HG03571 (cell line): ENCODE measurements at regions not wholly inside any gene's neighbourhood (a gene's known extent, or its start where the extent isn't known, plus 50 kb on each side); places are given as distances from the start of the nearest gene placed in this dataset.
A peak's percentile ranks its signal among the peaks of the same experiment; 100 is the strongest.

Experiments used
- ATAC-seq: cut with Tn5 transposase; IDR thresholded peaks from one replicate; pipeline ENCODE4 v1.9.1; 2021; ENCODE audit not compliant: unreplicated experiment

DNA sequence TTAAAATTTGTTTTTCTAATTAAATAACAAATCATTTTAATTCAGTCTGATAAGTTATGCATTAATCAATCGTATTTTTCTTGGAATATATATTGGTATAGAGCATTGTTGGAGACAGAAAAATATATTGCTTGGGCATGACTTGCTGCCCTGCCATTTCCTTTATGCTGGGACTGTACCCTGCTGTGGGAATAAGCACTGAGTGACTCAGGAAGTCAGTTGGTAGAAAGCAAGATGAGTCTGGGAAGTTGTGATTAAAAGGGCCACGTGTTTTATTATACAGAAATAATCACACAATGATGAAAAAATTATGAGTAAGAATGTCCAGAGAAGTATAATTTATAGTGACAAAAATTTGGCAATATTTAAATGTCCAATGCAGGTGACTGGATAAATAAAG lies 139.5 kb downstream of the KIF18A start:
- ATAC-seq = no peak

DNA sequence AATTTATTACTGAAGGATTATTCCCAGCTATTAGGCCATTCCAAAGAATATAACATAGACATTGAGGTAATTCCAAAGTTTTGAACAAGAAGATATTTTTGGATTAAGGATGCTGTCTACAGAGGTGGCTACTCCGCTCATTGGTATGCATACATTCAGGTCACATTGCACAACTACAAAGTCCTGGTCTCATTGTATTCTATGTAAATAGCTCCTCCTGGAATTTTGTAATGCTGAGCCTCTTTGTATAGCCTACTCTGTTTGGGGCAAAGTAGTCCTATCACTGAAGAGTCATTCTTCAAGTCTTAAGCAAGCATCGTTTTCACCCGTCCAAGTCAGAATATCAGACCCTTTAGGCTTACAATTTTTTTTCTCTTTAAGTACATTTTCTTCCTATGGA lies 142.4 kb downstream of the KIF18A start:
- no peak for ATAC-seq

DNA sequence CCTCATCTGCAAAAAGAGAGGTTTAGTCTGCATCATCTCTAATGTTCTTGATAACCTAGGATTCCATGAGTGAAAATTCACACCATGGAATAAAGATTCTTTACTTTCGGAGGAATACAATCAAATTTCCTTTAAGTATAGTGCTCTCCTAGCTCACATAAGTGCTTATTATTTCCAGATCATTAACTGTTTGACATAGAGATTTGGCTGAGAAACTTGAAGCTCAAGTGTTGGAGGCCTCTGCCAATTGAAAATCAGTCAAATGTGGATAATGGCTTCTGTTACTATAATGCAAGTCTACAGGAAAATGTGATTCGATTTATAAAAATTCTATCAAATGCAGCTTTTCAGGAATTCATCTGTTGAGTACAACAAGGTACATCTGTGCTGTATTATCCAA lies 144.6 kb downstream of the KIF18A start:
- ATAC-seq = no peak

DNA sequence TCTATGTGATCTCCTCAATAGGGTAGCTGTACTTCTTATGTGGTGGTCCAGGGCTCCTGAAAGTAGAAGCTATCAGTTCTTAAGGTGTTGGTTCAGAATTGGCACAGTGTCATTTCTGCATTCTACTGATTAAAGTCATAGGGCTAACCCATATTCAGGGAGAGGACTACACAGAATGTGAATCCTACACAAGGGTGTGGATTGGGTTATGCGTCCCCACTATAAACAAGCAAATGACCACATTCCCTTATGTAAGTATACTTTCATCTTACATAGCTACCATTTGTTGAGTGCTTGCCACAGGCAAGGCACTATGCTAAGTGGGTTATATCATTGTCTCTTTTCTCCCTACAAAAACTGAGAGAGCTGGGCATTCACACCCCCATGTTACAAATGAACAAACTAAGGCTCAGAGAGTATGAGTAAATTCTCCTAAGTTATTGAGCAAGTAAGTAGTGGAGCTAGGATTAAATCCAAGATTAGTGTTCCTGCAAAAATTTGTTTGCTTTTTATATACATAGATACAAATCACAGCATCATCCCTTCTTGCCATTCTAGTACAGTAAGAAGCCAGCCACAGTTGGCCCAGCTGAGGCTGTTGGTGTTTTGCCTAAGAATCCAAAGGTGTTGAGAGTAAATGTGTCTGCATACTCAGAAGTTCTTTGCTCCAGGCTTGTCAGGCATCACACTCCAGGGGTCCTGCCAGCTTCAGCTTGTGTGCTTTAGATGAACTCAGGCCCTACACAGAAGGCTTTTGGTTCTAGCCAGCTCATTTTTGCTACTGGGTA lies 157.8 kb downstream of the KIF18A start:
- no peak for ATAC-seq

DNA sequence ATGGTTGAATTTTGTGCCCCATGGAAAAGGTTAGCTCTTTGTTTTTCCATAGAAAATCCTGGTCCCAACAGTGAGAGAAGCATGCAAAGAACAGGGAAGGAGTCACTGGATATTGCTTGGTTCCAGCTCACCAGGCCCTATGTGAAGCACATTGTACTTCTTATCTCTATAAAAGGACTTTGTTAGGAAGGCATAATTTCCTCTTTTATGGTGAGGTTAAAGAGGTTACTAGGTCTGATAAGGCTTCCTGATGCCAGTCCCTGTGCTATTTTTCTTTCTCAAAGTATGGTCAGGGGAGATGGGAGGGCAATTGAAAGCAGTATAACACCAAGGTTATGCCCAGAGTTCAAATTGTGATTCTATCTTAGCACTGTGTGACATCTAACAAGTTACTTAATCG lies 162.6 kb downstream of the KIF18A start:
- no peak for ATAC-seq

DNA sequence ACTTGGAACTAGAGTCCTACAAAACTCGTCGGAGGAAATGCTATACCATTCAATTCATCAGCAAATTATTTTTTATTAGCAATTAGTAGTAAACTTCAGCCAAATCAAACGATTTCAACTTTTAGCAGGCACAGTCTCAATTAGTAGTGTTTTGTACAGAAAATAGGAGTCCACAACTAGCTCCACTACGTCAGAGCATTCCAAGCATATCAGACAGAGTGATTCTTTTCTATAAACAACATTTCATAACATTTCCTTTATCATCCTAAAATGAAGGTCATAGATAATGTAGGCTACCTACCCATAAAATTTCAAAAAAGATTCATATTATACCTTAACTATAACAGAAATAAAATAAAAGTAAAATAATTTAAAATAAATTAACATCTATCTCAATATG lies 169.9 kb downstream of the KIF18A start:
- ATAC-seq = no peak

DNA sequence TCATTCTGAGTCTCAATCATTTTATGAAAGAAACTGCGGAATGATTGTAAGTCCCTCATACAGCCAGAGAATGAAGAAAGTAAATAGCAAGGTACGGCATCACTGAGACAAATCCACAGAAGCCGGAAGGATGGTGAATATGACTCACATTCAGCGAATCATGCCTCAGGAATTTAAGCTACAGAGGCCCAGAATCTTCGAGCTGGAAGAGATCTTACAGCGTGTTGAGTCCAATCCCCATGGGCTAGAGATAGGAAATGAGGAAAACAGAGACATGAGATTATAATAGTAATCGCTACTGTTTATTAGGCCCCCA lies 173.2 kb downstream of the KIF18A start:
- no peak for ATAC-seq

DNA sequence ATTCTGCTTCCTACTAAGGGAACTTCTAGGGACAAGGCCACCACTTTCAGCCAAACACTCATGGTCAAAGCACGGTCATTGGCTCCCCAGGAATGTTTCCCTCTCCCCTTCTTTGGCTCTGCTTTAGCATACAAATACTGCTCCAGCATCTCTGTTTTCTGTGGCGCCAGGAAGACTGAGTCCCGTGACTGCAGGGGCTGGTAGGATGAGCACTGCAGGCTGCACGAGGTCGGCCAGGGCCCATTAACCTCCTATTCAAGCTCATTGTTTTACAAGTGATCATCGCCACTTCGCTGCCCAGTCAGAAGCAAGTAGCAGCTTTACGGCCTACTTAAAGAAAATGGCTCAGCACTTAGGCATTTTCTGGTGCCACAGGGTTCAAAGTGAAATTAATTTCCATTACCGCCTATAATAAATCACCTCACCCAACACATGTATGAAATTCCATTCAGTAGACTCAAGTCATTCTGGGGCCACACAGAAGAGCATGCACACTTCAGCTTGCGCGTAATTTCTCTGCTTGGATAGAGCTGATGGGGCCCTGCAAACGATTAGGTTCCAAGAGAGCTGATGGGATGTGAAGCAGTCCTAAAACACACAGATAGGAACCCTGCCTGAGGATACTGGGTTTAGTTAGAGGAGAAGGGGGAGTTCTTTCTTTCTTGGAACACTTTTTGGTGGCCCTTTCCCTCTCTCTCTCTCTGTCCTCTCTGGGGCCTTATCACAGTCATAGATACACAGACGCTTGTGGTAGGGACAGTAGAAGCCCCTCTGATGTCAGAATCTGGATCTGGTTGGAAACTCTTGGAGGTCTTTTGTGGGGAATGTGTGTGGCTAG lies 173.7 kb downstream of the KIF18A start:
- ATAC-seq = no peak

DNA sequence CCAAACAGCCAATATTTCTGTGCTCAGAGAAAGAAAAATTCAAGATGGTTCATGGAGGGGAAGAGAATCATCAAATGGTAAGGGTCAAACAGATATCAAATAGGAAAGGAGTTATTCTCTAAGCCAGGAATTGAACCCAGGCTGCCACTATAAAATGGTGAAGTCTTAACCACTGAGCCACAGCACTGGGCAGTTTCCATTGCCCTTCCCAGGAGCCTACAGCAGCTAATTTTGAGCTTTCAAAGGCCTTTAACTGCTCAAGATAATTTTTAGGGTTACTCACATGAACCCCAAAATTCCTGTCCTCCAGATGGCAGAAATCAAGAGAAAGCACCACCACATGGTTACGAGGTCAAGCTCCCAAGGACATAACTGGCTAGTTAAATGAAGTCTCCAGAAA lies 176.2 kb downstream of the KIF18A start:
- ATAC-seq = no peak

DNA sequence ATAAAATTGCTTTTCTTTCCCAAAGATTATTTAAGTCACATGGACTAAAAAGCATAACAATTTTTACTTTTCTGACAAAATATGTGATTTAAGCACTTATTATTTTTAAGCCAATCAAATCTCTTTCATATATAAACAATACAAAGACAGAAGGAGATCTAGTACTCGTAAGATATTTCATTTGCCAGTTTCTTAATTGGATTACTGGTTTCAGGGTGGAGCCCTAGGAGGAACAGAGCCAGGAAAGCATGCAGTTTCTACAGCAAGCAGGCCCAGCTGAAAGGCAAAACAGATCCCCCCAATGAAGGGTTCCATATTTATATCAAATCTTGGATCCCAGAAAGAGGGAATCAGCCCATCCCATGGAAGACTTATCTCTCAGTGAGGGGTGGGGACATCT lies 177.0 kb downstream of the KIF18A start:
- ATAC-seq = no peak

DNA sequence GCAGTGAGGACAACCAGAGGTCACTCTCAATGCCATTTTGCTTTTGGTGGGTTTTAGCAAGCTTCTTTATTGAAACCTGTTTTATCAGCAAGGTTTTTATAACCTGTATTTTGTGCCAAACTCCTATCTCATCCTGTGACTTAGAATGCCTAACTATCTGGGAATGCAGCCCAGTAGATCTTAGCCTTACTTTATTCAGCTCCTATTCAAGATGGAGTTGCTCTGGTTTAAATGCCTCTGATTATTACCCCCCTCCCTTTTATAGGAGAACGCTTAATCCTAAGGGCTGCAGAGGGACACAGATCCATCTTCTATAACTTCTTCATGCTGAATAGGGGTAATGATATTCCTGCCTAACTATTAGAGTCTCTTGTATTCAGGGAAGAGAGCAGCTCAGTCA lies 179.1 kb downstream of the KIF18A start:
- ATAC-seq = no peak

DNA sequence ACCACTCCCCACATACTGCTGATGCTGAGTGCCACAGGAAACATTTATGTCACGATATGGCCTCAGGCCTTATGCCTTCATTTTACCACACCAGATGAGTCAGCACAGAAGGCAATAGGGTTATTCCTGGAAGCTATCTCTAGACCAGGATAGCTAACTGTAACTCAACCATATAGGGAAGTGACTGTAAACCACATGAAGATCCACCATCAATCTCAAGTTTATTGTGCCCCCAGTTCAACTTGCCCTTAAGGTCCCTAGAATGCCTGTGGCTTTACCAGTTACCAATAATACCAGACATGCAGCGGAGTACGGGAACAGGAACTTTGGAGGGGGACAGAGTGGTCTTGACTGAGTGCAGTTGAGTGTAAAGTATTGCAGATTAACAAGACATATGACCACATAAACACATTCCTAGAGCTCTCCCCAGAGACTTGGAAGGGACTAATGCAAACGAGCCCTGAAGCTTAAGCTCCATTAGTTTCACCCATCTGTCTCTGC lies 180.9 kb downstream of the KIF18A start:
- ATAC-seq = no peak

DNA sequence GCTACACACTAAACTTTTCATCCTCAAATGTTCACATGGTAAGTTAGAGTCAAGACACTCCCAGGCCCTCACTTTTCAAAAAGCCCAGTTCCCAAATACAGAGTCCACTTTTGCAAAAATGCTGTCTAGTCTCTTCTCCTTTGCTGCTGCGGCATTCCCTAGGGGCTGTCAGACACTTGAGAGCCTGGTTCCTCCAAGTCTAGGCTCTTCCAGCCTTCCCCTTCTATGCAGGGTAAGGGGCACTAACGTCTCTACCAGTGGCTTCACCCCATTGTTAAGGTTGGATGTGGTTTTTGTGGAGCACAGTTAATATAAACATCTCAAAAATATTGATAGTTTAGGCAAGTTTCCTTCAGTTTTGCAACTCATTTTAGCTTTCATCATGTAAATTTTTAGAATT lies 181.5 kb downstream of the KIF18A start:
- ATAC-seq = no peak

DNA sequence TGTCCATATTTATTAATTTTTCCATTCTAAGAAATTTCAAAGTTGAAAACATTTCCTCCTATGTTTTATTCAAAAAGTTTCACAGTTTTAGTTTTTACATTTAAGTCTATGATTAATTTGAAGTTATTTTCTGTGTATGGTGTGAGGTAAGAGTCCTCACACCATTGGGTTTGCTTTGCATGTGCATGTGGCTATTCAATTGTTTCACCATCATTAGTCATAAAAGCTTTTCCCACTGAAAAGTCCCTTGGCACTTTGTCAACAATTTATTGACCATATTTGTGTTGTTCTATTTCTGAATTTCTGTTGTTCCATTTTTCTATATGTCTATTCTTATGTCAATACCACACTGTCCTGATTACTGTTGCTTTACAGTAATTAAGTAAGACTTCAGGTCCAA lies 186.5 kb downstream of the KIF18A start:
- no peak for ATAC-seq

DNA sequence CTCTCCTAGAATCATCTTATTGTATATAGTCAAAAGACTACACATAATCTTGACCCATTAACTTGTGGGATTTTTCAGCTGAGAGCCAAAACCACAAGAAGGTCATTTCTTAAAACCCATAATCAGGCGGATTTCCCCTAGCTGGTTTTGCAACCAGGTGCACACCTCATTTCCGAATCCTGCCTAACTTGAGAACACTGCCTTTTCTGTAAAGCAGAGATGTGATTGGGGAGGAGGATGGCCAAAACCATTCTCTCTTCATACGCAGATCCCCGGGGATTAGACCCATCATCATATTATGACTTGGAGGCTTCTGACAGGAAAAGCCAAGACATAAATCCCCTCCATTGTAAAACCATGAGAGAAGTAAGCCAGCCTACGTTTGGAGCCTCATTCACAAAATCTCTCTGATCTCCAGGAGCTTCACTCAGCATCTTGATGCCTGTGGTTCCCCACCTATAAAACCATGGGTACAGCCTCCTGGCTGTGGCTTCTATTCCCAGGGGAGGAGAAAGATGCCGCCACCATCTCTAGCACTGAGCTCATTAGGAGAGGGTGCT lies 191.3 kb downstream of the KIF18A start:
- ATAC-seq = peak; percentile 91

DNA sequence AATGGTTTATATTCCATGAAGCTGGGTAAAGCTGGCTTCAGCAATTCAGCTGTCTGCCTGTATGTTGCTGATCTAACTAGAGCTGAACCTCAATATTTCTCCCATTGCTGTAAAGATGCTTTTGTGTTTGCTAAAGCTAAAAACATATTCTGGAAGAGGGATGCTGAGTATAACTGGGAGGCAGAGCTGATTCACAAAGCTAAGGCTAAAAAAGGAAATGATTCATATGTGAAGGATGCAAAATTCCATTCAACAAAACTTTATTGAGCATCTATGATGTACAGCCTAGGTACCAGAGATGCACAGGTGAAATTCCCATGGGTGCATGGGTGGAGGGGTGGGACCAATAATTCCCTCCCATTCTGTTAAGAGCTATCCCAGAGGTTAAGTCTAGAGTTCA lies 193.9 kb downstream of the KIF18A start:
- ATAC-seq = no peak

DNA sequence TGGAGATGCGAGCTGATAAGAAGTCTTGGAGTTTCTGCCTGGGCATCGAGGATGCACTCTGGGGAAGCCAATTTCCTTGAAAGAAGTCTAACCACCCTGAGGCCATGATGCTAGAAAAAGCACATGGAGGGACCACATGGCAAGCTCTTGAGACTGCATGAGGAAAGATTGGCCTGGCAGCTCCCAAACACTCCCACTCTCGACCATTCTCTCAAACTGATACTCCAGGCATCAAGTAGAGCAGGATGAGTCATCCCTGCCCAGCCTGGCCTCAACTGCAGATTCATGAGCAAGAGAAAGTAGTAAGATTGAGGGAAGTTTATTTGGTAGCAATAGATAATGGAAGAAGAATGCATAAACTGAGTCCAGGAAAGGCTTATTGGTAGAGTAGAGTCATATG lies 194.3 kb downstream of the KIF18A start:
- no peak for ATAC-seq

DNA sequence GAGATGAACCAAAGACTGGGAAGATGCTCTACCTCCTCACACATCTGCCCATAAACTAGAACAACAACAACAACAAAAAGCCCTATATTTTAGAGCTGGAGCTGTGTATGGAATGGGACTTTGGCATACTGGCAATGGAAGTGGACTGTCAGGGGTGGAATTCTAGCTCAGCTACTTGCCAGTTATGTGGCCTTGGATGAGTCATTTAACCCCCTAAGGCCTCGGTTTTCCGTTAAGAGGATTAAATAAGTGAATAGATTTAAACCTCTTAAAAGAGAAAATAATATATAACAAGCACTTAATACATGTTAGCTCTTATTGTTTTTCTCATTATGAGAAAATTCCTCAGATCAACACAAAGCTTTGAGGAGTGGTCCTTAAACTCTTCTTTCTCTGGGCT lies 195.0 kb downstream of the KIF18A start:
- ATAC-seq = no peak

DNA sequence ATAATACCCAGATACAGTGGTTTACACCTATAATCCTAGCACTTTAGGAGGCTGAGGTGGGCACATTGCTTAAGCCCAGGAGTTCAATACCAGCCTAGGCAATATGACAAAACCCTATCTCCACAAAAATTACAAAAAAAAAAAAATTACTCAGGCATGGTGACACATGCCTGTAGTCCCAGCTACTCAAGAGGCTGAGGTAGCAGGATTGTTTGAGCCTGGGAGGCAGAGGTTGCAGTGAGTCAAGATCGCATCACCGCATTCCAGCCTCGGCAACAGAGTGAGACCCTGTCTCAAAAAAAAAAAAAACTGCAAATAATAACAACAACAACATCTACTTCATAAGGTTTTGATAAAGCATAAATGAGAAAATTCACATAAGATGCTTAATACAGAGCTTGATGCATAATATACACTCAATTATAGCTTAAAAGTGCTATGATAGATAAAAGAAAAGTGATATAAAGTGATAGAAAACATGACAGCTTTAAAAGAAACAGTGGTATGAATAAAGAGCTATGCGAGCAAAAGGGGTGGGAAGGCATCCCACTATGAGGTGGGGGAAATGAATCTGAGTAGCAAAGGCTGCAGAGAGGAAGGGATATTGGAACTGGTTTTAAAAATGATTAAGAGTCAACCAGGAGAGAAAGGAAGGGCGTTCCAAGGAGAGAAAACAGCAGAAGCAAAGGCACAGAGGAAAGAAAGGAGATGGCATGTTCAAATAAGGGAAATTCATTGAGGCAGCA lies 197.6 kb downstream of the KIF18A start:
- ATAC-seq = no peak

DNA sequence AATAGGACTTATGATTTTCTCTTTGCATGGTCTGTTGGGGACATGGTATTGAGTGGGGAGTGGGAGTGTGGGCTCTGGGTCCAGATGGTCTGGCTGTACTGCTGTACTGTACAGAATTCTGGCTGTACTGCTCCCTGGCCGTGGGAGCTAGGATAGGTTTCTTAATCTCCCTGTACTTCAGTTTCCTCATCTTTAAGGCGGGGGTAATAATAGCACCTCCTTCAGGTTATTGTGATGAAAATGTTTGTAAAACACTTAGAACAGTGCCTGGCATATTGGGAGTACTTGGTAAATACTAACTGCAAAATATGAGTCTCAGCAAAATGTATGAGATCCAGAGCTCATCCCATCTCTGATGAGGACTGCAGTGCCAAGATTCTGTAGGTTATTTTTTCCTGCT lies 198.6 kb downstream of the KIF18A start:
- no peak for ATAC-seq

DNA sequence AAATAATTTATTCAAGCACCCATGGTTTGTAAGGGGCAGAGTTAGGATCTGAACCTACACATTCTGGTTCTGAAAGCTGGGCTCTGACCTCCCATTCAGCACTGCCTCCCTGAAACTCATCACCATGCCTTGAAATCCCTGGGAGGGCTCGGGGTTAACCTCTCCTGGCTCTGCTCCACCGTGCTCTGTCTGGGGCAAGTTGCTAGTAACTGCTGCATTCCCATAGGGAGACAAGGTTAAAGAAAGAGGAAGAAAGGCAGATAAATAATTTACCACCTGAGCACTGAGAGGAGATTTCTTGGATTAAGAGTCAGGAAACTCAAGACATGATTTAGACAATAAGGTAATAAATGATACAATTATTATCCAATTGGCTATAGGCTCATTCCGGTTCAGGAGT lies 199.3 kb downstream of the KIF18A start:
- no peak for ATAC-seq
